Raji (cell line): ENCODE measurements at regions not wholly inside any gene's neighbourhood (a gene's known extent, or its start where the extent isn't known, plus 50 kb on each side); places are given as distances from the start of the nearest gene placed in this dataset.

Source experiments
- POLR2A ChIP-seq: IDR thresholded peaks from 2 replicates; pipeline ENCODE4 v1.6.1; 2011; ENCODE audit warnings: low read depth, low read length, control low read depth; ENCODE audit not compliant: insufficient read depth

GRCh38 chr9:6073731-6074130 is 58.3 kb upstream of the RANBP6 start:
- TF ChIP-seq POLR2A: no peak

GRCh38 chr9:6072865-6073264 is 57.4 kb upstream of the RANBP6 start:
- no peak for TF ChIP-seq POLR2A

- TF ChIP-seq POLR2A: no peak
Measured at GRCh38 chr9:6072453-6072852, 57.0 kb upstream of the RANBP6 start.

GRCh38 chr9:6068983-6069382 is 53.6 kb upstream of the RANBP6 start:
- TF ChIP-seq POLR2A: no peak

- no peak for TF ChIP-seq POLR2A
Measured at GRCh38 chr9:6067426-6067825, 52.0 kb upstream of the RANBP6 start.
